Progenitor cell of endocrine pancreas (in vitro differentiated cells): ENCODE measurements at regions not wholly inside any gene's neighbourhood (a gene's known extent, or its start where the extent isn't known, plus 50 kb on each side); places are given as distances from the start of the nearest gene placed in this dataset.

Source experiments
- DNase-seq: peaks from one replicate; pipeline ENCODE4 v3.0.0; 2021; ENCODE audit warnings: low spot score; ENCODE audit not compliant: unreplicated experiment
- H3K27ac Mint-ChIP-seq: 2 replicates; pipeline ENCODE4 v1.8.0; 2021; ENCODE audit warnings: mild to moderate bottlenecking, moderate library complexity, mixed read lengths
- H3K27me3 Mint-ChIP-seq: 2 replicates; pipeline ENCODE4 v1.8.0; 2021; ENCODE audit warnings: mixed read lengths
- H3K36me3 Mint-ChIP-seq: 2 replicates; pipeline ENCODE4 v1.8.0; 2022; ENCODE audit warnings: mixed read lengths; ENCODE audit not compliant: insufficient read depth
- H3K4me1 Mint-ChIP-seq: 2 replicates; pipeline ENCODE4 v1.8.0; 2021; ENCODE audit warnings: low read depth, mixed read lengths
- H3K4me3 Mint-ChIP-seq: 2 replicates; pipeline ENCODE4 v1.8.0; 2021; ENCODE audit warnings: low read depth, mild to moderate bottlenecking, moderate library complexity, mixed read lengths
- H3K9me3 Mint-ChIP-seq: 2 replicates; pipeline ENCODE4 v1.8.0; 2021; ENCODE audit warnings: low read depth, mixed read lengths
- CTCF ChIP-seq: fragments of 200-600 bp; sonication (generic); IDR thresholded peaks from one replicate; pipeline ENCODE4 v1.5.0; 2021; ENCODE audit warnings: antibody characterized with exemption, mild to moderate bottlenecking; ENCODE audit not compliant: unreplicated experiment

GRCh38 chrX:3257471-3257870 lies 89.0 kb downstream of the MXRA5 start:
- no peak overlapping the region for H3K27ac Mint-ChIP-seq
- DNase-seq: no peak
- H3K9me3 Mint-ChIP-seq: peaks cover 7% of the 10 kb centered on the region
- TF ChIP-seq CTCF: no peak
- no peaks in the 10 kb centered on the region for H3K27me3 Mint-ChIP-seq
- H3K4me3 Mint-ChIP-seq: no peak overlapping the region
- H3K4me1 Mint-ChIP-seq: no peaks in the 10 kb centered on the region
- no peaks in the 10 kb centered on the region for H3K36me3 Mint-ChIP-seq

GRCh38 chrX:3256868-3257267 lies 89.6 kb downstream of the MXRA5 start:
- peaks cover 7% of the 10 kb centered on the region for H3K9me3 Mint-ChIP-seq
- H3K4me3 Mint-ChIP-seq: no peak overlapping the region
- no peaks in the 10 kb centered on the region for H3K36me3 Mint-ChIP-seq
- H3K27me3 Mint-ChIP-seq: no peaks in the 10 kb centered on the region
- H3K27ac Mint-ChIP-seq: no peak overlapping the region
- TF ChIP-seq CTCF: no peak
- DNase-seq: no peak
- no peaks in the 10 kb centered on the region for H3K4me1 Mint-ChIP-seq

- Mint-ChIP-seq H3K36me3 (no peaks in the 10 kb centered on the region), H3K9me3 (peaks cover 3% of the 10 kb centered on the region), H3K4me1 (no peaks in the 10 kb centered on the region), H3K27me3 (no peaks in the 10 kb centered on the region), H3K27ac (no peak overlapping the region), H3K4me3 (no peak overlapping the region)
- no peak for DNase-seq
- no peak for TF ChIP-seq CTCF
Measured at GRCh38 chrX:3252744-3253143, 93.7 kb downstream of the MXRA5 start.

- H3K27me3 Mint-ChIP-seq: no peaks in the 10 kb centered on the region
- no peaks in the 10 kb centered on the region for H3K4me1 Mint-ChIP-seq
- no peak for DNase-seq
- no peak overlapping the region for H3K4me3 Mint-ChIP-seq
- no peak for TF ChIP-seq CTCF
- no peak overlapping the region for H3K27ac Mint-ChIP-seq
- H3K36me3 Mint-ChIP-seq: no peaks in the 10 kb centered on the region
- H3K9me3 Mint-ChIP-seq: peaks cover 3% of the 10 kb centered on the region
Measured at GRCh38 chrX:3250966-3251365, 95.5 kb downstream of the MXRA5 start.

GRCh38 chrX:3244955-3245354 lies 101.5 kb downstream of the MXRA5 start:
- no peak for TF ChIP-seq CTCF
- no peaks in the 10 kb centered on the region for H3K36me3 Mint-ChIP-seq

More at GRCh38 chrX:3244955-3245354, 101.5 kb downstream of the MXRA5 start:
- H3K4me1 Mint-ChIP-seq: peaks cover 1% of the 10 kb centered on the region
- peaks cover 6% of the 10 kb centered on the region for H3K9me3 Mint-ChIP-seq
- H3K27me3 Mint-ChIP-seq: peaks cover 9% of the 10 kb centered on the region
- no peak overlapping the region for H3K4me3 Mint-ChIP-seq
- no peak for DNase-seq
- no peak overlapping the region for H3K27ac Mint-ChIP-seq
